HG03066 (cell line): ENCODE measurements at regions not wholly inside any gene's neighbourhood (a gene's known extent, or its start where the extent isn't known, plus 50 kb on each side); places are given as distances from the start of the nearest gene placed in this dataset.
"Not testable (repeated sequence)": the region's sequence is repeated elsewhere in the genome, so short reads cannot be mapped to it uniquely, and the experiment has no call there.

ENCODE experiments used
- ATAC-seq: cut with Tn5 transposase; IDR thresholded peaks from one replicate; pipeline ENCODE4 v1.9.1; 2021; ENCODE audit warnings: low read depth; ENCODE audit not compliant: unreplicated experiment

GRCh38 chr9:88831713-88832407 lies 159.4 kb upstream of the S1PR3 start:
- no peak for ATAC-seq

GRCh38 chr9:88833946-88834345 lies 157.3 kb upstream of the S1PR3 start:
- no peak for ATAC-seq

GRCh38 chr9:88835038-88835466 lies 156.2 kb upstream of the S1PR3 start:
- peak; percentile 70 for ATAC-seq

GRCh38 chr9:88835772-88836171 lies 155.5 kb upstream of the S1PR3 start:
- no peak for ATAC-seq

- ATAC-seq = no peak
Measured at GRCh38 chr9:88837731-88838130, 153.5 kb upstream of the S1PR3 start.

- not testable (repeated sequence) for ATAC-seq
Measured at GRCh38 chr9:88849878-88850277, 141.4 kb upstream of the S1PR3 start.

- no peak for ATAC-seq
Measured at GRCh38 chr9:88852794-88853193, 138.5 kb upstream of the S1PR3 start.

GRCh38 chr9:88870627-88871026 lies 120.6 kb upstream of the S1PR3 start:
- ATAC-seq = no peak

GRCh38 chr9:88871669-88872068 lies 119.6 kb upstream of the S1PR3 start:
- no peak for ATAC-seq

GRCh38 chr9:88872192-88872946 lies 118.9 kb upstream of the S1PR3 start:
- ATAC-seq = no peak

GRCh38 chr9:88873635-88874034 lies 117.6 kb upstream of the S1PR3 start:
- ATAC-seq = no peak

GRCh38 chr9:88874391-88874790 lies 116.9 kb upstream of the S1PR3 start:
- no peak for ATAC-seq

GRCh38 chr9:88875400-88876120 lies 115.7 kb upstream of the S1PR3 start:
- ATAC-seq = no peak

- no peak for ATAC-seq
Measured at GRCh38 chr9:88880199-88880598, 111.1 kb upstream of the S1PR3 start.

GRCh38 chr9:88884291-88884690 lies 107.0 kb upstream of the S1PR3 start:
- ATAC-seq = not testable (repeated sequence)

GRCh38 chr9:88886762-88887161 lies 104.5 kb upstream of the S1PR3 start:
- ATAC-seq = not testable (repeated sequence)

- ATAC-seq = no peak
Measured at GRCh38 chr9:88889386-88889785, 101.9 kb upstream of the S1PR3 start.

GRCh38 chr9:88890546-88890945 lies 100.7 kb upstream of the S1PR3 start:
- no peak for ATAC-seq

GRCh38 chr9:88891040-88891439 lies 100.2 kb upstream of the S1PR3 start:
- ATAC-seq = no peak

- ATAC-seq = no peak
Measured at GRCh38 chr9:88892724-88893123, 98.5 kb upstream of the S1PR3 start.

- no peak for ATAC-seq
Measured at GRCh38 chr9:88897081-88897480, 94.2 kb upstream of the S1PR3 start.
